ENCODE measurements at regions not wholly inside any gene's neighbourhood (a gene's known extent, or its start where the extent isn't known, plus 50 kb on each side); places are given as distances from the start of the nearest gene placed in this dataset.

- no peak for TF ChIP-seq FOXM1 (IDR thresholded peaks at IDR 0.05; ENCODE audit: borderline replicate concordance)
- TF ChIP-seq L3MBTL2 (conservative IDR thresholded peaks at IDR 0.05): no peak
- TF ChIP-seq ELF4 (IDR thresholded peaks at IDR 0.05): no peak
- TF ChIP-seq SP1 (IDR thresholded peaks at IDR 0.05): no peak
These were observed 240.7 kb downstream of the COX18 start for GRCh38 chr4:72828864-72829263.
